AG04450 (cell line): ENCODE measurements at regions not wholly inside any gene's neighbourhood (a gene's known extent, or its start where the extent isn't known, plus 50 kb on each side); places are given as distances from the start of the nearest gene placed in this dataset.

ENCODE experiments used
- CTCF ChIA-PET: fragments of 300-600, 350-600 bp; formaldehyde crosslinking; extraction: SDS; loops from one replicate; lab custom pipeline; 2022; ENCODE audit warnings: antibody characterized with exemption, inconsistent platforms; lab: Charles Lee
- POLR2A ChIA-PET: fragments of 350-600 bp; formaldehyde crosslinking; extraction: SDS; loops from one replicate; lab custom pipeline; 2021; ENCODE audit warnings: antibody characterized with exemption, inconsistent platforms; lab: Yijun Ruan, JAX
- DNase-seq: peaks from one replicate; pipeline ENCODE4 v3.0.0-alpha.2; 2011; ENCODE audit warnings: low read depth, low spot score
- H3K27ac ChIP-seq: one replicate; pipeline ENCODE4 v1.5.1; 2012; ENCODE audit warnings: low read depth, low read length, control low read depth
- H3K27me3 ChIP-seq: one replicate; pipeline ENCODE4 v1.6.0; 2012; ENCODE audit warnings: low read length; ENCODE audit not compliant: control insufficient read depth, insufficient read depth
- H3K4me3 ChIP-seq: 2 replicates; pipeline ENCODE4 v1.5.1; 2011; ENCODE audit warnings: mild to moderate bottlenecking, low read depth, low read length, control low read depth
- H3K9me3 ChIP-seq: 2 replicates; pipeline ENCODE4 v1.5.1; 2012; ENCODE audit warnings: low read length; ENCODE audit not compliant: control insufficient read depth, insufficient read depth
- TF ChIP-seq, protein P1 (sequence below): IDR thresholded peaks from 2 replicates; pipeline ENCODE4 v1.5.1; 2011; ENCODE audit warnings: low read depth, low read length, control low read depth, inconsistent platforms

DNA sequence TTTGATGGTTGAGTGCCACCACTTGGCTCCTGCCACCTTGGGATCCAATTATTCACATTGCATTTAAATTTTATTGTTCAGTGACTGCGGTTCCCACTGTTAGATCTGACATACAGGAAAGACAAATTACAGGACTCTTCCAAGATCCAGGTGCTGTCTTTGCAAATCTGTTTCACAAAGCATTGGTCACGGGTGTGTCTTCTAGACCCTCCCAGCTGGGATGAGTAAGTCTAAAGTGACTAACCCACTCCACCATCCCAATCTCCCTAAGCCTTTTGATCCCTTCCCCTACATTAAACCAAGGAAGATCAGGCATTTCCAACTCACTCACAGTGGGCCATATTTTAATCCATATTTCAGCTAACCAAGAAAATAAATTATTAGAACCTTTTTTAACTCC is 1016.3 kb upstream of the CTNND2 start:
- peaks cover 21% of the 10 kb centered on the region; the same call in 1 of the 2 replicates for H3K9me3 ChIP-seq
- ChIA-PET POLR2A (no interaction called here), CTCF (no interaction called here)
- no peak overlapping the region for H3K4me3 ChIP-seq
- TF ChIP-seq, protein P1, sequence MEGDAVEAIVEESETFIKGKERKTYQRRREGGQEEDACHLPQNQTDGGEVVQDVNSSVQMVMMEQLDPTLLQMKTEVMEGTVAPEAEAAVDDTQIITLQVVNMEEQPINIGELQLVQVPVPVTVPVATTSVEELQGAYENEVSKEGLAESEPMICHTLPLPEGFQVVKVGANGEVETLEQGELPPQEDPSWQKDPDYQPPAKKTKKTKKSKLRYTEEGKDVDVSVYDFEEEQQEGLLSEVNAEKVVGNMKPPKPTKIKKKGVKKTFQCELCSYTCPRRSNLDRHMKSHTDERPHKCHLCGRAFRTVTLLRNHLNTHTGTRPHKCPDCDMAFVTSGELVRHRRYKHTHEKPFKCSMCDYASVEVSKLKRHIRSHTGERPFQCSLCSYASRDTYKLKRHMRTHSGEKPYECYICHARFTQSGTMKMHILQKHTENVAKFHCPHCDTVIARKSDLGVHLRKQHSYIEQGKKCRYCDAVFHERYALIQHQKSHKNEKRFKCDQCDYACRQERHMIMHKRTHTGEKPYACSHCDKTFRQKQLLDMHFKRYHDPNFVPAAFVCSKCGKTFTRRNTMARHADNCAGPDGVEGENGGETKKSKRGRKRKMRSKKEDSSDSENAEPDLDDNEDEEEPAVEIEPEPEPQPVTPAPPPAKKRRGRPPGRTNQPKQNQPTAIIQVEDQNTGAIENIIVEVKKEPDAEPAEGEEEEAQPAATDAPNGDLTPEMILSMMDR = no peak
- no peak for DNase-seq
- H3K27me3 ChIP-seq = no peaks in the 10 kb centered on the region
- H3K27ac ChIP-seq = no peak overlapping the region

- CTCF ChIA-PET = no interaction called here
- POLR2A ChIA-PET = no interaction called here
- no peak for DNase-seq
- TF ChIP-seq, protein P1 = no peak
- Histone ChIP-seq H3K27me3 (no peaks in the 10 kb centered on the region), H3K9me3 (peaks cover 3% of the 10 kb centered on the region; the same call in 1 of the 2 replicates), H3K4me3 (no peak overlapping the region), H3K27ac (no peak overlapping the region)
Observed at GRCh38 chr5:12911156-12911555, 1006.9 kb upstream of the CTNND2 start.

GRCh38 chr5:12910641-12911040 is 1006.4 kb upstream of the CTNND2 start:
- Histone ChIP-seq H3K27me3 (no peaks in the 10 kb centered on the region), H3K27ac (no peak overlapping the region), H3K9me3 (no peaks in the 10 kb centered on the region), H3K4me3 (no peak overlapping the region)
- no peak for DNase-seq
- POLR2A ChIA-PET = no interaction called here
- TF ChIP-seq, protein P1 = no peak
- CTCF ChIA-PET = no interaction called here

DNA sequence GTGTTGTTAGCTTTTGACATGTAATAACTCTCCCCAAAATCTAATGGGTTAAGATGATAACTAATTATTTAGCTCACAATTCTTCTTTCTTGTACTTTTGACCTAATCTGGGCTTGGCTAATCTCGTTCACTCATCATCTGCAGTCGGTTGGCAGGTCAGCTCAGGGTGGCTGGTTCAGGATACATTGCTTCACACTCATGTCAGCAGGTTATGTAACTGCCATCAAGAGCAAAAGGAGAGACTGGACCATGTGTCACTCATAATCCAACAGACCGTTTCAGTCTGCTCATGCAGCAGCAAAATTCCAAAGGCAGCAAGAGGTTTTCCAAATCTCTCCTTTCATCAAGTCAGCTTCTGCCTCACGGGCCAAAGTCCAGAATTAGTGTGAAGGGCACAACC is 998.4 kb upstream of the CTNND2 start:
- no peak for DNase-seq
- H3K9me3 ChIP-seq = peaks cover 7% of the 10 kb centered on the region
- H3K27me3 ChIP-seq = no peaks in the 10 kb centered on the region
- ChIA-PET CTCF (no interaction called here), POLR2A (no interaction called here)
- no peak overlapping the region for H3K4me3 ChIP-seq
- TF ChIP-seq, protein P1 = no peak
- H3K27ac ChIP-seq = no peak overlapping the region

GRCh38 chr5:12901696-12902095 is 997.5 kb upstream of the CTNND2 start:
- Histone ChIP-seq H3K9me3 (peaks cover 7% of the 10 kb centered on the region), H3K27ac (no peak overlapping the region), H3K4me3 (no peak overlapping the region), H3K27me3 (no peaks in the 10 kb centered on the region)
- DNase-seq = no peak
- ChIA-PET CTCF (no interaction called here), POLR2A (no interaction called here)
- TF ChIP-seq, protein P1 = no peak
